ENCODE measurements at regions not wholly inside any gene's neighbourhood (a gene's known extent, or its start where the extent isn't known, plus 50 kb on each side); places are given as distances from the start of the nearest gene placed in this dataset.
A peak's percentile ranks its signal among the peaks of the same experiment; 100 is the strongest.
"Not testable (repeated sequence)": the region's sequence is repeated elsewhere in the genome, so short reads cannot be mapped to it uniquely, and the experiment has no call there.

- DNase-seq: not testable (repeated sequence)
Measured at GRCh38 chr2:176951218-176951617, 261.4 kb upstream of the HNRNPA3 start.

- DNase-seq: no peak
Measured at GRCh38 chr2:176956791-176957190, 255.8 kb upstream of the HNRNPA3 start.

GRCh38 chr2:176959614-176960013 is 253.0 kb upstream of the HNRNPA3 start:
- DNase-seq: no peak

DNA sequence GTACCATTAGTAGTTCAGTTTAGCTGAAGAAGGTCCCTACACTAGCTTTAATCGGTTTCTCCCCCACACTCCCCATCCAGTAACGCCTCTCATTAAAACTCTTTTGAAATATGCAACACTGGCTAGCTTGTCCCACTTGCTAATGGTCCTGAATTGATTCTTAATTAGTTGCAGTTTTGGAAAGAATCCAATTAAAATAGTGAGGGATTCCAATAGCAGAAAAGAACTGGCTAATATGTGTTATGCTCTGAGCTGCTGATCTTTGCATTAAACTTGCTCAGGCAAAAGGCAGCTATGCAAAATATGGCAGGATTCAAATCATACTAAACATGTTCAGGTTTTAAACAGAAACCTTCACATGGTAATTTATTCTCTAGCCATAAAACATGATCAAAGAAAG is 252.5 kb upstream of the HNRNPA3 start:
- DNase-seq: no peak

- no peak for DNase-seq
Measured at GRCh38 chr2:176960736-176961520, 251.7 kb upstream of the HNRNPA3 start.

- DNase-seq: no peak
Measured at GRCh38 chr2:176961775-176962619, 250.6 kb upstream of the HNRNPA3 start.

GRCh38 chr2:176963568-176964287 is 248.9 kb upstream of the HNRNPA3 start:
- no peak for DNase-seq

- no peak for DNase-seq
Measured at GRCh38 chr2:176967911-176968450, 244.6 kb upstream of the HNRNPA3 start.

- DNase-seq: no peak
Measured at GRCh38 chr2:176969642-176970359, 242.8 kb upstream of the HNRNPA3 start.

GRCh38 chr2:176976736-176977685 is 235.6 kb upstream of the HNRNPA3 start:
- no peak for DNase-seq

- no peak for DNase-seq
Measured at GRCh38 chr2:176978921-176979320, 233.7 kb upstream of the HNRNPA3 start.

- DNase-seq: no peak
Measured at GRCh38 chr2:176979981-176980710, 232.4 kb upstream of the HNRNPA3 start.

GRCh38 chr2:176984987-176985386 is 227.6 kb upstream of the HNRNPA3 start:
- no peak for DNase-seq

GRCh38 chr2:176985871-176986270 is 226.7 kb upstream of the HNRNPA3 start:
- no peak for DNase-seq

DNA sequence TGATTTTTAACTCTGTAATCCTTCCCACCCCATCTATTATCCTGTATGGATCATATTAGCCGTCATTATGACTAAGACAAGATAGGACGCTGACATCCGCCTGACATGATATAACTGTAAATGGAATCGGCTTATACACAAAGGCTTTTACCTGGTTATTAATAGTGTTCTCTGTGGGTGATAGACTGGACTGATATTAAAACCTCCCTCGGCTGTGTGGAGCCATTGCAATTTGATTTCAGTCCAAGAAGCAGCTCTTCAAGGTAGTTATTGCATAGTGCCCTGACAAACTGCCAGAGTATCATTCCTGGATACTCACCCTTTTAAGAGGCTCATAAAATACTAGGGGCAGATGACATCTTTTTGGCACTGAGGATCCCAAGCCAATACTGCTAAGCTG is 226.1 kb upstream of the HNRNPA3 start:
- DNase-seq: no peak

- DNase-seq: no peak
Measured at GRCh38 chr2:176991411-176991810, 221.2 kb upstream of the HNRNPA3 start.

DNA sequence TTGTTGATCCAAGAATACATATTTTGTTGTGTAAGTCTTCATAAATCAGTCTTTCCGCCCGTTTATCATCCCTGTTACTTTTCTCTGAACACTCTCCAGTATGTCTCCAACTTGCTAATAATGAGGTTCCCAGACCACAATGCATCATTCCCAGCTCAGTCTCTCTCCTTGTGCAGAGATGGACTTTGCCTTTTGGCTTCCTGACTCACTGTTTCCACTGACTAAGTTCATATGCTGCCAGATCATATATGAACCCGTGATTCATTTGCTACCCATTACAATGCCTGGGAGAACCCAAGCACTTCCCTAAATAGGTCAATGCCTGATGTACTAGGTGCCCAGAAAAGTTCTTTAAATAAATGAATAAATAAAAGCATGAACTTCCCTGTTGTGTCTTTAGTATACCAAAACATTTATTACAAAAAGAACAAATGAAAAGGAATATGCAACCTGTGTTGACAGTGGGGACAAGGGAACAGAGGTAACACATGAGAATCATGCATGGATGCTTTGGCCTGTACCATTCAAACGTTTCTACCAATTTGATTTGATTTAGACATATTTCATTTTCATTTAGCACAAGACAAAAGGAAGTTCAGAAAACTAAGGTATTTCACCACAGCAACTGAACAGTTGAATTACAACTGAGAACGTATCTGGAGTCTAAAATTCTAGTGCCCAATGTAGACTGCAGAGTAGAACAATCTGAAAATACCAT is 215.4 kb upstream of the HNRNPA3 start:
- DNase-seq: peak in 1 of 2 donors; percentile 69

- no peak for DNase-seq
Measured at GRCh38 chr2:176997792-176998169, 214.8 kb upstream of the HNRNPA3 start.

GRCh38 chr2:176999301-176999700 is 213.3 kb upstream of the HNRNPA3 start:
- DNase-seq: peak in 1 of 2 donors; percentile 44

Measured in bone marrow (tissue), 2 donors.